Liver (tissue), 8 donors: ENCODE measurements at regions not wholly inside any gene's neighbourhood (a gene's known extent, or its start where the extent isn't known, plus 50 kb on each side); places are given as distances from the start of the nearest gene placed in this dataset.

ENCODE experiments used
- DNase-seq: peaks from one replicate; pipeline ENCODE4 v3.0.0-alpha.2; 2017; ENCODE audit warnings: low spot score
- H3K27ac ChIP-seq, 2 donors: one replicate each; pipeline ENCODE4 v1.7.0; 2013; ENCODE audit warnings: inconsistent platforms in 2 of 2, low read length in 2 of 2, control low read depth in 1 of 2, low read depth in 1 of 2, mild to moderate bottlenecking in 1 of 2
- H3K27me3 ChIP-seq, 4 donors: one replicate each; pipeline versions ENCODE4 v1.6.1 to v1.7.0; 2013; ENCODE audit warnings: low read length in 3 of 4, inconsistent platforms in 1 of 4, mild to moderate bottlenecking in 1 of 4, moderate library complexity in 1 of 4; ENCODE audit not compliant: control insufficient read depth in 4 of 4, insufficient read depth in 4 of 4
- H3K36me3 ChIP-seq, 4 donors: one replicate each; pipeline versions ENCODE4 v1.6.1 to v1.7.0; 2013; ENCODE audit warnings: low read length in 3 of 4, mild to moderate bottlenecking in 3 of 4, low read depth in 1 of 4, moderate library complexity in 1 of 4; ENCODE audit not compliant: control insufficient read depth in 4 of 4, insufficient read depth in 3 of 4
- H3K4me1 ChIP-seq, 4 donors: one replicate each; pipeline versions ENCODE4 v1.6.1 to v1.7.0; 2013; ENCODE audit warnings: low read length in 3 of 4, mild to moderate bottlenecking in 3 of 4, moderate library complexity in 1 of 4; ENCODE audit not compliant: control insufficient read depth in 4 of 4, insufficient read depth in 4 of 4
- H3K4me3 ChIP-seq, 3 donors: one replicate each; pipeline versions ENCODE4 v1.6.1 to v1.7.0; 2013; ENCODE audit warnings: low read length in 3 of 3, control low read depth in 1 of 3, low read depth in 1 of 3, mild to moderate bottlenecking in 1 of 3
- H3K9ac ChIP-seq, 2 donors: one replicate each; pipeline ENCODE4 v1.7.0; 2013; ENCODE audit warnings: low read length in 2 of 2, mild to moderate bottlenecking in 2 of 2, moderate library complexity in 2 of 2, control low read depth in 1 of 2, low read depth in 1 of 2
- H3K9me3 ChIP-seq, 4 donors: one replicate each; pipeline versions ENCODE4 v1.6.1 to v1.7.0; 2013; ENCODE audit warnings: low read length in 3 of 4; ENCODE audit not compliant: control insufficient read depth in 4 of 4
- EGR1 ChIP-seq, 2 donors: IDR thresholded peaks; 2 replicates each; pipeline ENCODE4 v1.6.1; 2016 to 2018; ENCODE audit warnings: antibody characterized with exemption in 2 of 2, low read depth in 2 of 2
- FOXA1 ChIP-seq: IDR thresholded peaks from 2 replicates; pipeline ENCODE4 v1.6.1; 2016; ENCODE audit warnings: antibody characterized with exemption
- FOXA2 ChIP-seq: IDR thresholded peaks from 2 replicates; pipeline ENCODE4 v1.6.1; 2016; ENCODE audit warnings: antibody characterized with exemption
- GABPA ChIP-seq, 2 donors: IDR thresholded peaks in 1 of 2; conservative IDR thresholded peaks in 1 of 2; 2 replicates each; pipeline ENCODE4 v1.6.1; 2016; ENCODE audit warnings: antibody characterized with exemption in 2 of 2, mild to moderate bottlenecking in 1 of 2, moderate library complexity in 1 of 2
- HNF4A ChIP-seq, 2 donors: conservative IDR thresholded peaks; 2 replicates each; pipeline ENCODE4 v1.6.1; 2016; ENCODE audit warnings: antibody characterized with exemption in 2 of 2, mild to moderate bottlenecking in 2 of 2
- HNF4G ChIP-seq: IDR thresholded peaks from 2 replicates; pipeline ENCODE4 v1.6.1; 2016; ENCODE audit warnings: antibody characterized with exemption
- JUND ChIP-seq, 2 donors: IDR thresholded peaks; 2 replicates each; pipeline ENCODE4 v1.6.1; 2016; ENCODE audit warnings: antibody characterized with exemption in 2 of 2
- NR2F2 ChIP-seq: IDR thresholded peaks from 2 replicates; pipeline ENCODE4 v1.6.1; 2016; ENCODE audit warnings: antibody characterized with exemption
- RAD21 ChIP-seq, 2 donors: IDR thresholded peaks; 2 replicates each; pipeline ENCODE4 v1.6.1; 2016; ENCODE audit warnings: antibody characterized with exemption in 2 of 2, mild to moderate bottlenecking in 2 of 2
- RXRA ChIP-seq, 2 donors: IDR thresholded peaks; 2 replicates each; pipeline ENCODE4 v1.6.1; 2017 to 2018; ENCODE audit warnings: antibody characterized with exemption in 2 of 2, mild to moderate bottlenecking in 1 of 2
- SP1 ChIP-seq: IDR thresholded peaks from 2 replicates; pipeline ENCODE4 v1.6.1; 2018; ENCODE audit warnings: antibody characterized with exemption, mild to moderate bottlenecking
- TAF1 ChIP-seq: conservative IDR thresholded peaks from 2 replicates; pipeline ENCODE4 v1.6.1; 2016; ENCODE audit warnings: antibody characterized with exemption, mild to moderate bottlenecking
- YY1 ChIP-seq: IDR thresholded peaks from 2 replicates; pipeline ENCODE4 v1.6.1; 2016; ENCODE audit warnings: antibody characterized with exemption, mild to moderate bottlenecking
- WGBS: extraction: QIAGEN DNeasy Blood & Tissue Kit; methylation state at CpG from one replicate; pipeline ENCODE4 v1.1.7; 2013; 5-methylcytosine and 5-hydroxymethylcytosine counted together
- TF ChIP-seq, protein P1 (sequence below): IDR thresholded peaks from 2 replicates; pipeline ENCODE4 v1.6.1; 2016; ENCODE audit warnings: antibody characterized with exemption
- TF ChIP-seq, protein P2 (sequence below): IDR thresholded peaks from 2 replicates; pipeline ENCODE4 v1.6.1; 2016; ENCODE audit warnings: antibody characterized with exemption
- TF ChIP-seq, protein P3 (sequence below): fragments of 150-350 bp; IDR thresholded peaks from 2 replicates; pipeline ENCODE4 v1.5.1; 2017; ENCODE audit warnings: improper control_type of control experiment, low read depth, low read length; ENCODE audit not compliant: missing input control
- TF ChIP-seq, protein P4 (sequence below): IDR thresholded peaks from 2 replicates; pipeline ENCODE4 v1.6.1; 2016; ENCODE audit warnings: antibody characterized with exemption, mild to moderate bottlenecking
- TF ChIP-seq, protein P5 (sequence below): IDR thresholded peaks from 2 replicates; pipeline ENCODE4 v1.6.1; 2016; ENCODE audit warnings: antibody characterized with exemption
- donor health status: healthy.
- donor health status: healthy.
- donor health status: healthy.
- donor health status: healthy.
- donor health status: healthy.

DNA sequence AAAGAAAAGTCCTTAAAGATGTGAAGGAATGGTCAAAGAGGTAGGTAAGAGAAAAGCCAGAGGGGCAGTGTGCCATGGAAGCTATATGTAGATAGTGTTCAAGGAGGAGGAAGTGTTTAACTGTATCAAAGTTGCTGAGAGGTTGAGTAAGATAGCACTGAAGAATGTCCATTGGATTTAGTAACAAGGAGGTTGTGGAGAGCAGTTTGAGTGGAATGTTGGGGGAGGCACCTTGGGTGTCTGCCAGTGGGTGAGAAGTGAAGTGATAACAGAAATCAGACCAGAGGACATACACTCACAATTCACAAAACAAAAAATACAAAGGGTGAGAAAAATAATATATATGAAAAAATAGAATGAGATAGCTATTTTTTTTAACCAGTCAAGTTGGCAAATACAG lies 121.3 kb upstream of the AMOT start:
- Histone ChIP-seq H3K27ac (no peak overlapping the region), H3K9me3 (no peaks in the 10 kb centered on the region), H3K4me3 (no peak overlapping the region), H3K4me1 (no peaks in the 10 kb centered on the region), H3K9ac (no peak overlapping the region), H3K27me3 (peaks cover 0 to 3% (median 0%) of the 10 kb centered on the region in 4 donors), H3K36me3 (no peaks in the 10 kb centered on the region)
- no peak for DNase-seq
- TF ChIP-seq RXRA (IDR thresholded peaks at IDR 0.05) (no peak), HNF4G (no peak), EGR1 (IDR thresholded peaks at IDR 0.05; ENCODE audit: low read depth in 2 of 2) (no peak)
- TF ChIP-seq, protein P1, sequence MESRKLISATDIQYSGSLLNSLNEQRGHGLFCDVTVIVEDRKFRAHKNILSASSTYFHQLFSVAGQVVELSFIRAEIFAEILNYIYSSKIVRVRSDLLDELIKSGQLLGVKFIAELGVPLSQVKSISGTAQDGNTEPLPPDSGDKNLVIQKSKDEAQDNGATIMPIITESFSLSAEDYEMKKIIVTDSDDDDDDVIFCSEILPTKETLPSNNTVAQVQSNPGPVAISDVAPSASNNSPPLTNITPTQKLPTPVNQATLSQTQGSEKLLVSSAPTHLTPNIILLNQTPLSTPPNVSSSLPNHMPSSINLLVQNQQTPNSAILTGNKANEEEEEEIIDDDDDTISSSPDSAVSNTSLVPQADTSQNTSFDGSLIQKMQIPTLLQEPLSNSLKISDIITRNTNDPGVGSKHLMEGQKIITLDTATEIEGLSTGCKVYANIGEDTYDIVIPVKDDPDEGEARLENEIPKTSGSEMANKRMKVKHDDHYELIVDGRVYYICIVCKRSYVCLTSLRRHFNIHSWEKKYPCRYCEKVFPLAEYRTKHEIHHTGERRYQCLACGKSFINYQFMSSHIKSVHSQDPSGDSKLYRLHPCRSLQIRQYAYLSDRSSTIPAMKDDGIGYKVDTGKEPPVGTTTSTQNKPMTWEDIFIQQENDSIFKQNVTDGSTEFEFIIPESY, result no peak
- TF ChIP-seq, protein P2, sequence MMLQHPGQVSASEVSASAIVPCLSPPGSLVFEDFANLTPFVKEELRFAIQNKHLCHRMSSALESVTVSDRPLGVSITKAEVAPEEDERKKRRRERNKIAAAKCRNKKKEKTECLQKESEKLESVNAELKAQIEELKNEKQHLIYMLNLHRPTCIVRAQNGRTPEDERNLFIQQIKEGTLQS, result no peak

DNA sequence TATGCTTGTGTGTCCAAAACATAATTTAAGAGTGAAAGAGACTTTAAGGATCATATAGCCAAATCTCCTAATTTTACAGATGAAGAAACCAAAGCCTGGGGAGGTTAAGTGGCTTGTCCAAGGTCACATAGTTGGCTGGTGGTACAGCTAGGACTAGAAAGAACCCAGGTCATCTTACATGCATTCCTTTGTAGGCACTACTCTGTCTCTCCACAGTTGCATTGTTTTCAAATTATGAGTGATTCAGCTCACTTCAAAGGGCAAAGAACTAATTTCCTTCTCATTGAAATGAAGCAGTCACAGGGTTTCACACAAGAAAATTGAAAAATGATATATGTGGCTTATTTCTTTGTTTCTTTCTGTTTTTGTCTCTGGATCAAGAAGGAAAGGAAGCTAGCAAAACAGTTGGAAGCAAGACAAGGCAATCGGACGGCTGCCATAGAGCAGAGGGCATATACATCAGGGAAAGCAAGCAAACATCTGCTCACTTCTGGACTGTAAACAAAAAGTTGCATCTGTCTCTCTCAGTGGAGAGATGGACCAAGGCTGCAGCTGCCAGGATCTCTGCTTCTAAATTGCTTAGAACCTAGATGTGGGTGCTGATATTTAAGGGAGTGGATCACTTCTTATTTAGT lies 107.5 kb upstream of the AMOT start:
- H3K9me3 ChIP-seq, result no peaks in the 10 kb centered on the region
- no peak overlapping the region for H3K4me3 ChIP-seq
- DNase-seq, result no peak
- 41% methylated on average over 2 of the region's 2 CpGs for WGBS
- H3K4me1 ChIP-seq, result no peaks in the 10 kb centered on the region
- no peaks in the 10 kb centered on the region for H3K27me3 ChIP-seq
- H3K27ac ChIP-seq, result no peak overlapping the region
- no peaks in the 10 kb centered on the region for H3K36me3 ChIP-seq
- H3K9ac ChIP-seq, result no peak overlapping the region
- TF ChIP-seq, protein P3, sequence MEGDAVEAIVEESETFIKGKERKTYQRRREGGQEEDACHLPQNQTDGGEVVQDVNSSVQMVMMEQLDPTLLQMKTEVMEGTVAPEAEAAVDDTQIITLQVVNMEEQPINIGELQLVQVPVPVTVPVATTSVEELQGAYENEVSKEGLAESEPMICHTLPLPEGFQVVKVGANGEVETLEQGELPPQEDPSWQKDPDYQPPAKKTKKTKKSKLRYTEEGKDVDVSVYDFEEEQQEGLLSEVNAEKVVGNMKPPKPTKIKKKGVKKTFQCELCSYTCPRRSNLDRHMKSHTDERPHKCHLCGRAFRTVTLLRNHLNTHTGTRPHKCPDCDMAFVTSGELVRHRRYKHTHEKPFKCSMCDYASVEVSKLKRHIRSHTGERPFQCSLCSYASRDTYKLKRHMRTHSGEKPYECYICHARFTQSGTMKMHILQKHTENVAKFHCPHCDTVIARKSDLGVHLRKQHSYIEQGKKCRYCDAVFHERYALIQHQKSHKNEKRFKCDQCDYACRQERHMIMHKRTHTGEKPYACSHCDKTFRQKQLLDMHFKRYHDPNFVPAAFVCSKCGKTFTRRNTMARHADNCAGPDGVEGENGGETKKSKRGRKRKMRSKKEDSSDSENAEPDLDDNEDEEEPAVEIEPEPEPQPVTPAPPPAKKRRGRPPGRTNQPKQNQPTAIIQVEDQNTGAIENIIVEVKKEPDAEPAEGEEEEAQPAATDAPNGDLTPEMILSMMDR, result no peak
- TF ChIP-seq HNF4A (conservative IDR thresholded peaks at IDR 0.05) (no peak), RAD21 (IDR thresholded peaks at IDR 0.05) (no peak), TAF1 (no peak), NR2F2 (no peak), JUND (IDR thresholded peaks at IDR 0.05) (no peak), EGR1 (IDR thresholded peaks at IDR 0.05; ENCODE audit: low read depth in 2 of 2) (no peak), FOXA2 (no peak), YY1 (no peak), RXRA (IDR thresholded peaks at IDR 0.05) (no peak), SP1 (no peak), FOXA1 (no peak), HNF4G (no peak), GABPA (IDR thresholded peaks at IDR 0.05 in 1 of 2, conservative IDR thresholded peaks at IDR 0.05 in 1 of 2) (no peak)
- TF ChIP-seq, protein P2, result no peak
- TF ChIP-seq, protein P4, sequence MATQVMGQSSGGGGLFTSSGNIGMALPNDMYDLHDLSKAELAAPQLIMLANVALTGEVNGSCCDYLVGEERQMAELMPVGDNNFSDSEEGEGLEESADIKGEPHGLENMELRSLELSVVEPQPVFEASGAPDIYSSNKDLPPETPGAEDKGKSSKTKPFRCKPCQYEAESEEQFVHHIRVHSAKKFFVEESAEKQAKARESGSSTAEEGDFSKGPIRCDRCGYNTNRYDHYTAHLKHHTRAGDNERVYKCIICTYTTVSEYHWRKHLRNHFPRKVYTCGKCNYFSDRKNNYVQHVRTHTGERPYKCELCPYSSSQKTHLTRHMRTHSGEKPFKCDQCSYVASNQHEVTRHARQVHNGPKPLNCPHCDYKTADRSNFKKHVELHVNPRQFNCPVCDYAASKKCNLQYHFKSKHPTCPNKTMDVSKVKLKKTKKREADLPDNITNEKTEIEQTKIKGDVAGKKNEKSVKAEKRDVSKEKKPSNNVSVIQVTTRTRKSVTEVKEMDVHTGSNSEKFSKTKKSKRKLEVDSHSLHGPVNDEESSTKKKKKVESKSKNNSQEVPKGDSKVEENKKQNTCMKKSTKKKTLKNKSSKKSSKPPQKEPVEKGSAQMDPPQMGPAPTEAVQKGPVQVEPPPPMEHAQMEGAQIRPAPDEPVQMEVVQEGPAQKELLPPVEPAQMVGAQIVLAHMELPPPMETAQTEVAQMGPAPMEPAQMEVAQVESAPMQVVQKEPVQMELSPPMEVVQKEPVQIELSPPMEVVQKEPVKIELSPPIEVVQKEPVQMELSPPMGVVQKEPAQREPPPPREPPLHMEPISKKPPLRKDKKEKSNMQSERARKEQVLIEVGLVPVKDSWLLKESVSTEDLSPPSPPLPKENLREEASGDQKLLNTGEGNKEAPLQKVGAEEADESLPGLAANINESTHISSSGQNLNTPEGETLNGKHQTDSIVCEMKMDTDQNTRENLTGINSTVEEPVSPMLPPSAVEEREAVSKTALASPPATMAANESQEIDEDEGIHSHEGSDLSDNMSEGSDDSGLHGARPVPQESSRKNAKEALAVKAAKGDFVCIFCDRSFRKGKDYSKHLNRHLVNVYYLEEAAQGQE, result no peak
- TF ChIP-seq, protein P1, result no peak
- TF ChIP-seq, protein P5, sequence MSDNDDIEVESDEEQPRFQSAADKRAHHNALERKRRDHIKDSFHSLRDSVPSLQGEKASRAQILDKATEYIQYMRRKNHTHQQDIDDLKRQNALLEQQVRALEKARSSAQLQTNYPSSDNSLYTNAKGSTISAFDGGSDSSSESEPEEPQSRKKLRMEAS, result no peak
